Suppressor macrophage treated with lipopolysaccharide for 1 hour (primary cell): ENCODE measurements at regions not wholly inside any gene's neighbourhood (a gene's known extent, or its start where the extent isn't known, plus 50 kb on each side); places are given as distances from the start of the nearest gene placed in this dataset.
"Not testable (repeated sequence)": the region's sequence is repeated elsewhere in the genome, so short reads cannot be mapped to it uniquely, and the experiment has no call there.

Experiments used
- DNase-seq, 3 donors: peaks; one replicate each; pipeline ENCODE4 v3.0.0-alpha.2; 2020 to 2022

DNA sequence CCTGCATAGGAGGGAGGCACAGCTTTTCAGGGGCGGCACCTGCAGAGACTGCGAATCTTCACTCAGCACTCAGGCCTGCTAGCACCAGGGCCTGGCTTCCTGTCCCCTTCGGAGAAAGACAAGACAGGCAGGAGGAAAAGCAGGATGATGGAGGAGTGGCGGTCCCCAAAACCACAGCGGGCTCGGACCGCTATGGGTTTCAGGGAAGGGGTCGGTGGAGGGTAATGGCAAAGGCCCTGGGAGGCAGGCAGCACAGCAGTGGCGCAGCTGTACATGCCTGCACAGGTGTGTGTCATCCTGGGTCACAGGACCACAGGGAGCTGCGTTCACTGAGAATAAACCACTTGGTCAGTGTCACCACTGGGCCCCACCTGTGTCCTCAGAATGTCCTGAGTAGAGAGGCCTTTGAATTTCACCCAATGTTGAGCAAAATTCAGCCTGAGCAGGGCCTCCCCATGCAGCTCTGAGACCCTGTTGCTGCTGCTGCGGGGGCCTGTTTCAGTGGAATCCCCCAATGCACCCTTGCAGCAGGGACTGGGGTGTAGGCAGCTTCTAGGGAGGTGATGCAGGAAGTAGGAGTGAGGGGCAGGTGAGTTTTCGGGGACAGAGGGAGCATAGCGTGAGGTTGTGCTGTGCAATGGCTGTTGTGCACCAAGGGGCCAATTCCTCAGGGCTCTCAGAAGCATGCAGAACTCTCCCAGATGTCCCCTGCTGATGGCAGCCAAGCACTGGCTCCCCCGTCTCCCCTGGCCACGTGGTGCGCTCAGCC lies 90.6 kb upstream of the PPP2R2D start:
- DNase-seq: no peak

GRCh38 chr10:131810805-131811629 lies 89.8 kb upstream of the PPP2R2D start:
- no peak for DNase-seq

GRCh38 chr10:131811630-131812403 lies 89.0 kb upstream of the PPP2R2D start:
- DNase-seq: no peak

GRCh38 chr10:131812736-131813604 lies 87.8 kb upstream of the PPP2R2D start:
- no peak for DNase-seq

- DNase-seq: no peak
These were observed 86.1 kb upstream of the PPP2R2D start for GRCh38 chr10:131814567-131815265.

DNA sequence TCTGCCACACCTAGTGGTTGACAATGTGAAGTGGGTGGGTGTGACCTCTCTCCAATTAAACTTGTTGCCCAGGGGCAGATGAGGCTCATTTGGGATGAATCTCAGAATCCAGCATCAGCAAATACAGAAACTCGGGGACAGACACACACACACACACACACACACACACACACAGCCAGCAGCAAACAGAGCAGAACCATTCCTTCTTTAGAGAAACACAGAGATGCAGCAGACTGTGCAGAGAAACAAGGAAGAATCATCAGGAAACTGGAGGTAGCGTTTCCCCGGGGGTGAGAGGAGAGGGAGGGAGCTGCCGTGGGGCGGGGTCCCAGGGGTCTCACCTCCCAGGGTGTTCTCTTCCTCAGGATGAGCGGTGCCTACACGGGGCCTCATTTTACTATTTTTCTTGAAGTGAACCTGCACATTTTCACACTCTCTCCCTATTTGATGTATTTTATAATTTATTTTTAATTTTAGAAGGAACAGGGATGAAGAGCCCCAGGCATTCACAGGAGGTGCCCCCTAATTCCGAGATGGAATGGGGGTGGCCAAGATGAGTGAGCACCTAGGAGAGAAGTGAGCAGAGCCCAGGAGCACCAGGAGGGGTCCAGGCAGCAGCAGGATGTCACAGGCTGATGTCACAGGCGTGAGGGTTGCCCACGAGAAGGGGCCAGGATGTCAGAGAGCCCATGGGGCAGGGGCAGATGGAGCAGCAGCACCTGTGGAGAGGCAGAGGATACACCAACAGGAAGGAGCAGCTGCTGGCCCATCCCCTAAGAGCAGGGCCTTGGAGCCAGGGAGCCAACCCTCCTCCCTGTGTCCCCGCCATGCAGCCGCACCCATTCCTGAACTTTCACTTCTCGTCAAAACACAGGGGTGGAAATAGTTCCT lies 85.3 kb upstream of the PPP2R2D start:
- DNase-seq: no peak

- no peak for DNase-seq
These were observed 84.5 kb upstream of the PPP2R2D start for GRCh38 chr10:131816157-131816775.

- no peak for DNase-seq
These were observed 83.7 kb upstream of the PPP2R2D start for GRCh38 chr10:131816941-131817700.

DNA sequence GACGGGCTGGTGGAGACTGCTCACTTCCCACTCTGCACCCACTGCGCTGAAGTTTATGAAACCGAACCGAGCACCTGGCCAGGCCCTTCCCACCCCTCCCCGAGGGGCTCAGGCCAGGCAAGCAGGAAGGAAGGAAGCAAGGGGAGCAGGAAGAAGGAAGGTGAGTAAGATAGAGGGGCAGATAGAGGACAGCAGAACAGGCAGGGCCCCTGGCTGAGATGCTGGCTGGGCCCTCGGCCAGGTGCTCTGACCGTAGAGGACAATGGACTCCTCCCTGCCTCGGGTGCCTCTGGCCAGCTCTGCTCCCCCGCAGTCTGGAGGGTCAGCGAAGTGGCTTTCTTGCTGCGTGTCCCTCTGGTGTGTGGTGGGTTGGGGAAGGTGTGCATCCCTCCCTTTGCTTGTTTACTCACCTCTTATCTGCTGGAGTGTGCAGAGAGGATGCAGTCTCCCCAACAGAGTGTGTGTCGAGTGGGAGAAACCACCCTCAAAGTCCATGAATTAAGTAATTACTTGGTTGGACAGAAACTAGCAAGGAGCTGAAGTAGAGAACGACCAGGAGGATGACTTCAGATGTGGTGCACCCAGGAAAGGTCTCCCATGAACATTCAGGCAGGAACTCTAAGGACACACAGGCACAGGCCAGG lies 82.8 kb upstream of the PPP2R2D start:
- no peak for DNase-seq

DNA sequence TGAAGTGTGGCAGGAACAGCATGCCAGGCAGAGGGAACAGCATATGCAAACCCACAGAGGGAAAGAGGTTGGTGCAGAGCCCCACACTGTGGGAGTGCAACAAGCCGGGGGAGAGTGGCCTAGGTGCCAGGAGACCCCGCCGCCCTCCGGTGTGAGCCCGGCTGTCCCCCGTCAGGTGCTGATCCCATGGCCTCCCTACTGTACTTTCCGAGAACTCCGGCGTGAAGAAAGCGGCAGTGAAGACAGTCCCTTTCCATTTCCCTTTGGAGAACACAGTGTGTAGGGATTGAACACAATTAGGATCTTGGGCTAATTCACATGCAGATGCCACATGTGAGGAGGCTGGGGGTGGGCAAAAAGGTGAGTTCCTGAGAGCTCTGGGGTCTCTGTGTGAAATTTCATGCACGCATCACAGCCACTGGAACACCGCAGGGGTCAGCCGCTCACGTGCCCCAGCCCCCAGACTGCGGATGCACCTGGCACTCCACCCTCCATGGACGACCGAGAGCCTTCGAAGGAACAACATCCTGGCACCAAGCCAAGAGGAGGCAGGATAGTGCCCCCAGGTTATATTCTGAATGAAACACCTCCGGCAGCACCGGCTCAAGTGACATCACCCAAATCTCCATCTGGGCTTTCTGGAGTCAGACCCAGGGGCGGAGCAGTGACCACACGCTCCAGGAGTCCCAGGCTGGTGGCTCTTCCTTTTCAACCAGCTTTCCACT lies 82.1 kb upstream of the PPP2R2D start:
- DNase-seq: no peak

DNA sequence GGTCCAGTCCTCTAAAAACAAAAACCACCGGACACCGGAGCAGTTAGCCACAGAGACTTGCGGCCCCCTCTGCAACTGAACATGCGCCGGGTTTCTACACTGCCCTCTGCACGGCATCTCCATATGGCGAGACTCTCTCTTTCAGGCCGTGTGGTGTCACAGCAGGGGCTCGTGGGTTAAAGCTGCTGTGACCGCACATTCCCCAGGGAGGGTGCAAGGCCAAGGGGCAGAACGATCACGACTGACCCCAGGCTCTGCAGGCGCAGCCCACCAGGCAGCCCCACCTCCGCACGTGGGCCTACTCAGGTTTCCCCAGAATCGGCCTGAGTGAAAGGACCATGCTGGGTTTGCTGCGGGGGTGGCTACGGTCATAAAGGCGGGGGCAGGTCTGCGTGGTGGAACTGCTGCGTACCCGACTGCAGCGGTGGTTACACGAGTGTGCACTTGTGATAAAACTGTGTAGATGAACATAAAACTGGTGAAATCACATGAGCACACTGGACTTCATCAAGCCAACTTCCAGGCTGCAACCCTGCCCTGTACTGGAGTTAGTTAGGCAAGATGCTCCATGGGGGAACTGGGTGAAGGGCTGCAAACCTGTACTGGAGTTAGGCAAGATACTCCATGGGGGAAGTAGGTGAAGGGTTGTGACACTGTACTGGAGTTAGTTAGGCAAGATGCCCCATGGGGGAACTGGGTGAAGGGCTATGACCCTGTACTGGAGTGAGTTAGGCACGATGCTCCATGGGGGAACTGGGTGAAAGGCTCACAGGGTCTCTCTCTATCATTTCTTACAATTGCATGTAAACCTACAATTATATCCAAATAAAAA lies 81.4 kb upstream of the PPP2R2D start:
- no peak for DNase-seq

- DNase-seq: no peak
These were observed 80.2 kb upstream of the PPP2R2D start for GRCh38 chr10:131820626-131821025.

GRCh38 chr10:131821378-131822012 lies 79.3 kb upstream of the PPP2R2D start:
- DNase-seq: no peak

- DNase-seq: peak in 1 of 3 donors; percentile 26
These were observed 78.7 kb upstream of the PPP2R2D start for GRCh38 chr10:131822013-131822691.

DNA sequence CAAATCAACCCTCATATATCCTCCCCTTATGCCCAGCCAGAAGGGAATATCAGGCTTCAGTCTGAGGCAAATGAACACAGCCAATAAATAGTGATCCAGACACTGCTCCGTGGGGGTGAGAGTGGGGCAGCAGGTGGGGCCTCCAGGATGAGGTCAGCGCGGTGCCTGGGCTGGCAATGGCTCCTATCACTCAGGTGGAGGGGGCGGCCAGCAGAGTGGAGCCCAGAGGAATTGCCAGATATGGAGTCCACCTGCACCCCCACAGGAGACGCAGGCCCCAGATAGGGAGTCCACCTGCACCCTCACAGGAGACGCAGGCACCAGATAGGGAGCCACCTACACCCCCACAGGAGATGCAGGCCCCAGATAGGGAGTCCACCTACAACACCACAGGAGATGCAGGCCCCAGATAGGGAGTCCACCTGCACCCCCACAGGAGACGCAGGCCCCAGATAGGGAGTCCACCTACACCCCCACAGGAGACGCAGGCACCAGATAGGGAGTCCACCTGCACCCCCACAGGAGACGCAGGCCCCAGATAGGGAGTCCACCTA lies 78.0 kb upstream of the PPP2R2D start:
- no peak for DNase-seq

DNA sequence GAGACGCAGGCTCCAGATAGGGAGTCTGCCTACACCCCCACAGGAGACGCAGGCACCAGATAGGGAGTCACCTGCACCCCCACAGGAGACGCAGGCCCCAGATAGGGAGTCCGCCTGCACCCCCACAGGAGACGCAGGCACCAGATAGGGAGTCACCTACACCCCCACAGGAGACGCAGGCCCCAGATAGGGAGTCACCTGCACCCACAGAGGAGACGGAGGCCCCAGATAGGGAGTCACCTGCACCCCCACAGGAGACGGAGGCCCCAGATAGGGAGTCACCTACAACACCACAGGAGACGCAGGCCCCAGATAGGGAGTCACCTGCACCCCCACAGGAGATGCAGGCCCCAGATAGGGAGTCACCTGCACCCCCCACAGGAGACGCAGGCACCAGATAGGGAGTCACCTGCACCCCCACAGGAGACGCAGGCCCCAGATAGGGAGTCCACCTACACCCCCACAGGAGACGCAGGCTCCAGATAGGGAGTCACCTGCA lies 77.2 kb upstream of the PPP2R2D start:
- not testable (repeated sequence) for DNase-seq
